B cell (primary cell): ENCODE measurements at regions not wholly inside any gene's neighbourhood (a gene's known extent, or its start where the extent isn't known, plus 50 kb on each side); places are given as distances from the start of the nearest gene placed in this dataset.

ENCODE experiments used
- ATAC-seq: fragments of 200-7000 bp; cut with Tn5 transposase; one replicate; pipeline ENCODE4 v1.10.0; 2021; ENCODE audit warnings: low read depth, mild to moderate bottlenecking, moderate number of reproducible peaks, moderate library complexity
- CTCF ChIA-PET: fragments of 350-600 bp; sonication (Branson Sonifier 250); formaldehyde crosslinking; loops from one replicate; lab custom pipeline; 2021; ENCODE audit warnings: antibody characterized with exemption, inconsistent platforms; lab: Charles Lee
- POLR2A ChIA-PET: fragments of 350-600 bp; sonication (Branson Sonifier 250); formaldehyde crosslinking; loops from one replicate; lab custom pipeline; 2021; ENCODE audit warnings: antibody characterized with exemption; lab: Charles Lee
- DNase-seq: peaks from one replicate; pipeline ENCODE4 v3.0.0; 2013
- H2AFZ ChIP-seq: 2 replicates; pipeline ENCODE4 v1.6.1; 2012; ENCODE audit warnings: mild to moderate bottlenecking, low read depth, low read length; ENCODE audit not compliant: insufficient read depth, poor library complexity, severe bottlenecking
- H3K27ac ChIP-seq, 2 donors: 1 replicate in 1 of 2; 2 replicates in 1 of 2; pipeline ENCODE4 v1.5.1; 2012 to 2013; ENCODE audit warnings: low read length in 2 of 2, mild to moderate bottlenecking in 2 of 2, moderate library complexity in 1 of 2
- H3K27me3 ChIP-seq, 4 experiments: fragments of 200-600 bp in 1 of 4; sonication (generic) in 1 of 4; replicated peaks in 1 of 4; 1 replicate in 2 of 4; 2 replicates in 2 of 4; pipeline versions ENCODE4 v1.6.1 to v1.7.0; 2013 to 2016; ENCODE audit warnings: low read length in 3 of 4, mild to moderate bottlenecking in 2 of 4, mixed read lengths in 1 of 4, moderate library complexity in 1 of 4; ENCODE audit not compliant: insufficient read depth in 4 of 4, control insufficient read depth in 3 of 4; ENCODE audit errors: control extremely low read depth in 1 of 4
- H3K36me3 ChIP-seq, 2 experiments: replicated peaks in 1 of 2; 1 replicate in 1 of 2; 2 replicates in 1 of 2; pipeline versions ENCODE4 v1.6.1 to v1.7.1; 2013; ENCODE audit warnings: low read length in 1 of 2; ENCODE audit not compliant: insufficient read depth in 2 of 2, control insufficient read depth in 1 of 2; ENCODE audit errors: control extremely low read depth in 1 of 2, extremely low read depth in 1 of 2
- H3K4me1 ChIP-seq, 2 donors: fragments of 200-600 bp in 1 of 2; sonication (generic) in 1 of 2; 1 replicate in 1 of 2; 2 replicates in 1 of 2; pipeline versions ENCODE4 v1.5.1 to v1.6.1; 2013 to 2017; ENCODE audit warnings: low read length in 2 of 2; ENCODE audit not compliant: control insufficient read depth in 2 of 2, insufficient read depth in 2 of 2
- H3K4me2 ChIP-seq: replicated peaks from 2 replicates; pipeline ENCODE3; 2012; ENCODE audit warnings: mild to moderate bottlenecking, low read depth, low read length; ENCODE audit not compliant: poor library complexity, severe bottlenecking
- H3K4me3 ChIP-seq, 5 experiments: fragments of 200-600 bp in 1 of 5; sonication (generic) in 1 of 5; 1 replicate in 3 of 5; 2 replicates in 2 of 5; pipeline versions ENCODE4 v1.5.1 to v1.7.0; 2011 to 2016; ENCODE audit warnings: low read length in 4 of 5, mild to moderate bottlenecking in 4 of 5, low read depth in 2 of 5, control low read depth in 1 of 5, moderate library complexity in 1 of 5; ENCODE audit not compliant: insufficient read depth in 1 of 5; ENCODE audit errors: control extremely low read depth in 1 of 5, extremely low read depth in 1 of 5
- H3K79me2 ChIP-seq: fragments of 200-600 bp; sonication (generic); one replicate; pipeline ENCODE4 v1.6.0; 2016; ENCODE audit warnings: low read length; ENCODE audit not compliant: control insufficient read depth, insufficient read depth
- H3K9ac ChIP-seq: fragments of 200-600 bp; sonication (generic); 2 replicates; pipeline ENCODE4 v1.6.1; 2017; ENCODE audit warnings: mild to moderate bottlenecking, low read length, moderate library complexity
- H3K9me3 ChIP-seq, 3 donors: one replicate each; pipeline versions ENCODE4 v1.6.1 to v1.7.1; 2013; ENCODE audit warnings: low read length in 2 of 3; ENCODE audit not compliant: control insufficient read depth in 2 of 3, insufficient read depth in 1 of 3; ENCODE audit errors: control extremely low read depth in 1 of 3
- H4K20me1 ChIP-seq: 2 replicates; pipeline ENCODE4 v1.6.0; 2012; ENCODE audit warnings: mild to moderate bottlenecking, low read length; ENCODE audit not compliant: insufficient read depth, control insufficient read depth, poor library complexity, severe bottlenecking
- H3K27ac Mint-ChIP-seq: one replicate; pipeline ENCODE4 v1.8.0; 2021; ENCODE audit warnings: mixed read lengths
- H3K27me3 Mint-ChIP-seq: one replicate; pipeline ENCODE4 v1.8.0; 2021; ENCODE audit warnings: mixed read lengths
- H3K4me1 Mint-ChIP-seq: one replicate; pipeline ENCODE4 v1.8.0; 2021; ENCODE audit warnings: mixed read lengths
- H3K4me3 Mint-ChIP-seq: one replicate; pipeline ENCODE4 v1.8.0; 2021; ENCODE audit warnings: mixed read lengths
- H3K9me3 Mint-ChIP-seq: one replicate; pipeline ENCODE4 v1.8.0; 2022; ENCODE audit warnings: mixed read lengths; ENCODE audit not compliant: insufficient read depth
- EZH2 ChIP-seq: IDR thresholded peaks from 2 replicates; pipeline ENCODE4 v1.6.1; 2012; ENCODE audit warnings: borderline replicate concordance, low read depth, mild to moderate bottlenecking, moderate library complexity, low read length; ENCODE audit not compliant: insufficient read depth, poor library complexity, severe bottlenecking
- WGBS: methylation state at CpG from one replicate; pipeline ENCODE4 v1.1.5; 2013; ENCODE audit warnings: missing lambda C conversion rate; ENCODE audit not compliant: insufficient coverage; 5-methylcytosine and 5-hydroxymethylcytosine counted together
- intact Hi-C: fragments of 100-400 bp; cut with micrococcal nuclease; formaldehyde crosslinking; loops from one replicate; pipeline ENCODE4 v1.10.0; 2022
- TF ChIP-seq, protein P1 (sequence below): fragments of 200-600 bp; IDR thresholded peaks from one replicate; pipeline ENCODE4 v1.8.0; 2022; ENCODE audit warnings: antibody characterized with exemption, mild to moderate bottlenecking

GRCh38 chr1:203573730-203574129 is 52.9 kb upstream of the ATP2B4 start:
- Histone ChIP-seq H3K36me3 (no peaks in the 10 kb centered on the region), H3K27me3 (peaks cover 0 to 7% (median 0%) of the 10 kb centered on the region in 4 experiments), H4K20me1 (no peaks in the 10 kb centered on the region), H3K9ac (no peak overlapping the region), H3K4me3 (no peak overlapping the region), H3K79me2 (no peaks in the 10 kb centered on the region), H3K4me1 (no peaks in the 10 kb centered on the region), H3K9me3 (no peaks in the 10 kb centered on the region), H2AFZ (no peak overlapping the region), H3K4me2 (no peak overlapping the region), H3K27ac (no peak overlapping the region)
- 94% methylated on average over 6 of the region's 7 CpGs for WGBS
- Mint-ChIP-seq H3K9me3 (no peaks in the 10 kb centered on the region), H3K27me3 (peaks cover 20% of the 10 kb centered on the region), H3K4me3 (no peak overlapping the region), H3K4me1 (no peaks in the 10 kb centered on the region), H3K27ac (no peak overlapping the region)
- intact Hi-C loops: no loop called here
- ChIA-PET CTCF (interaction anchor here (1.2 to 1.6 kb wide), 2 partner anchors 43 to 128 kb away, joined by 3 to 4 read pairs; no protein-coding TSS in a partner anchor), POLR2A (no interaction called here)
- TF ChIP-seq EZH2: no peak
- TF ChIP-seq, protein P1, sequence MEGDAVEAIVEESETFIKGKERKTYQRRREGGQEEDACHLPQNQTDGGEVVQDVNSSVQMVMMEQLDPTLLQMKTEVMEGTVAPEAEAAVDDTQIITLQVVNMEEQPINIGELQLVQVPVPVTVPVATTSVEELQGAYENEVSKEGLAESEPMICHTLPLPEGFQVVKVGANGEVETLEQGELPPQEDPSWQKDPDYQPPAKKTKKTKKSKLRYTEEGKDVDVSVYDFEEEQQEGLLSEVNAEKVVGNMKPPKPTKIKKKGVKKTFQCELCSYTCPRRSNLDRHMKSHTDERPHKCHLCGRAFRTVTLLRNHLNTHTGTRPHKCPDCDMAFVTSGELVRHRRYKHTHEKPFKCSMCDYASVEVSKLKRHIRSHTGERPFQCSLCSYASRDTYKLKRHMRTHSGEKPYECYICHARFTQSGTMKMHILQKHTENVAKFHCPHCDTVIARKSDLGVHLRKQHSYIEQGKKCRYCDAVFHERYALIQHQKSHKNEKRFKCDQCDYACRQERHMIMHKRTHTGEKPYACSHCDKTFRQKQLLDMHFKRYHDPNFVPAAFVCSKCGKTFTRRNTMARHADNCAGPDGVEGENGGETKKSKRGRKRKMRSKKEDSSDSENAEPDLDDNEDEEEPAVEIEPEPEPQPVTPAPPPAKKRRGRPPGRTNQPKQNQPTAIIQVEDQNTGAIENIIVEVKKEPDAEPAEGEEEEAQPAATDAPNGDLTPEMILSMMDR: no peak
- no peak for DNase-seq
- no peak for ATAC-seq
